HG02571 (cell line): ENCODE measurements at regions not wholly inside any gene's neighbourhood (a gene's known extent, or its start where the extent isn't known, plus 50 kb on each side); places are given as distances from the start of the nearest gene placed in this dataset.

Source experiments
- ATAC-seq: cut with Tn5 transposase; IDR thresholded peaks from one replicate; pipeline ENCODE4 v1.9.1; 2021; ENCODE audit warnings: mild to moderate bottlenecking, moderate library complexity; ENCODE audit not compliant: unreplicated experiment

GRCh38 chr12:107610021-107610859 is 75.4 kb upstream of the PWP1 start:
- no peak for ATAC-seq

- ATAC-seq = no peak
Measured at GRCh38 chr12:107612508-107612907, 73.1 kb upstream of the PWP1 start.

- ATAC-seq = no peak
Measured at GRCh38 chr12:107616941-107617340, 68.7 kb upstream of the PWP1 start.

- no peak for ATAC-seq
Measured at GRCh38 chr12:107618106-107618505, 67.5 kb upstream of the PWP1 start.

- no peak for ATAC-seq
Measured at GRCh38 chr12:107619831-107620230, 65.8 kb upstream of the PWP1 start.

- ATAC-seq = no peak
Measured at GRCh38 chr12:107622001-107622400, 63.6 kb upstream of the PWP1 start.

- no peak for ATAC-seq
Measured at GRCh38 chr12:107624493-107624892, 61.1 kb upstream of the PWP1 start.

GRCh38 chr12:107631715-107632114 is 53.9 kb upstream of the PWP1 start:
- ATAC-seq = no peak

- ATAC-seq = no peak
Measured at GRCh38 chr12:107632246-107632645, 53.4 kb upstream of the PWP1 start.

GRCh38 chr12:107634530-107634929 is 51.1 kb upstream of the PWP1 start:
- no peak for ATAC-seq

GRCh38 chr12:107635139-107635538 is 50.5 kb upstream of the PWP1 start:
- no peak for ATAC-seq
